Right renal pelvis (tissue), 4 donors: ENCODE measurements at regions not wholly inside any gene's neighbourhood (a gene's known extent, or its start where the extent isn't known, plus 50 kb on each side); places are given as distances from the start of the nearest gene placed in this dataset.

ENCODE experiments used
- DNase-seq, 4 donors: peaks; one replicate each; pipeline ENCODE4 v3.0.0-alpha.2; 2013; ENCODE audit warnings: low read depth in 4 of 4, low spot score in 3 of 4, missing footprints in 1 of 4

DNA sequence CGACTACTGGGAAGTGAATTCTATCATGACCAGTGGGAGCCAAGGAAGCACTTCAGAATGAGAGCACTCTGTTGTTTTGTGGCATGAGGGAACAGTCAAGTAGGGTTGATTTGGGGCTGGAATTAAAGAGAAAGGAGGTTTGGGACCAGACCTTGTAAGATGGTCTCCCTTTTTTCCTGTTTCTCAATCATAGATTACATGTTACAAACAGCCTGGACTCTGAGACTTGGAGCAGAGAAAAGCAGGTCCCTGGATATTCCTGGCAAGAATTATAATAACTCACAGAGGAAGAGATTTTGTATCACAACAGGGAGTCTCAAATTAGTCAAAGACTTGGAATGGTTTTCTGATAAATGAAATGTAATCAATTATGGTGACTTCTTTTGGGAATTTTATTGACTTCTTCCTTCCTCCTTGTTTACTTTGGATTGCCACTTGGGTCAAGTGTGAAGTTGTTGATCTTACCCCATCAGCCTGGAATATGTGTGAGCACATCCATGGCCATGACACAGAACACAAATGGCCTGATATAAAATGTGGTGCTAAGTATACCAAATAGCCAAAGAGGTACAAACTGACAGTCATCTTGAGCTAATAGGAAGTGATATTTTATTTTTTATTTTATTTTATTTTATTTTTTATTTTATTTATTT lies 131.0 kb upstream of the OSMR start:
- no peak for DNase-seq

DNA sequence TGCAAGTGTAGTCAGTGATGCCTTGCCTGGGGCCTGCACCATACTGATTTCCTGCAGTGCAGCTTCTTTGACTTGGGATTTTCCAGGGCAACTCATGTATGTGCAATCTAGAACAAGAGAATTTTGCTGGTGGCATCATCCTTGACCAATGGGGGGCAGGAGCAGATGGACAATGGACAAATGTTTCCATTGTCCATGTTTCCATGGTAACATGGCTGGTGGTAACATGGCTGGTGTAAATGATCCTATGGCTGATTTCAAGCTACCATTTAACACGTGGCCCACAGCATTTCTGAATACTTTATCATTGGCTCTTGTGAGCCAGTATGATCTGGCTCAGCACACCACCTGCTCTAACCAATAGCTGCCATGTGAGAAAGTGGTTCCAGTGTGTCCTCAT lies 130.1 kb upstream of the OSMR start:
- DNase-seq = no peak

DNA sequence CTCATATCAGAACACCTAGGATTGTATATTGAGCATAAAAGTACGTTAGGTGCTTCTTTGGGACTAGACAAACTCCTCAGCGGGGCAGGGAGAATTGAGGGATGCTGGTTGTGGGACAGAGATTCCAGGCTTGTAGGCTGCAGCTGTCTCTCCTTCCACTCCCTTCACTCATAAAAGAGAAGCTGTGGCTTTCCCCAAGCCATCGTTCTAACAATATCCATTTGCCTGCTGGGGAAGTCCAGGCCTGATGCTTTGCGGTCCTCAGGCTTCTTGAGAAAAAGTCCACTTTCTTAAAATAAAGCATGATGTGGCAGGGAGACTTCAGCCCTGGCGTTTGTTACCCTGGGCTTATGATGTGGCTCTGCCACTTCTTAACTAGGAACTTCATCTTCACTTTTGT lies 129.3 kb upstream of the OSMR start:
- DNase-seq = no peak

DNA sequence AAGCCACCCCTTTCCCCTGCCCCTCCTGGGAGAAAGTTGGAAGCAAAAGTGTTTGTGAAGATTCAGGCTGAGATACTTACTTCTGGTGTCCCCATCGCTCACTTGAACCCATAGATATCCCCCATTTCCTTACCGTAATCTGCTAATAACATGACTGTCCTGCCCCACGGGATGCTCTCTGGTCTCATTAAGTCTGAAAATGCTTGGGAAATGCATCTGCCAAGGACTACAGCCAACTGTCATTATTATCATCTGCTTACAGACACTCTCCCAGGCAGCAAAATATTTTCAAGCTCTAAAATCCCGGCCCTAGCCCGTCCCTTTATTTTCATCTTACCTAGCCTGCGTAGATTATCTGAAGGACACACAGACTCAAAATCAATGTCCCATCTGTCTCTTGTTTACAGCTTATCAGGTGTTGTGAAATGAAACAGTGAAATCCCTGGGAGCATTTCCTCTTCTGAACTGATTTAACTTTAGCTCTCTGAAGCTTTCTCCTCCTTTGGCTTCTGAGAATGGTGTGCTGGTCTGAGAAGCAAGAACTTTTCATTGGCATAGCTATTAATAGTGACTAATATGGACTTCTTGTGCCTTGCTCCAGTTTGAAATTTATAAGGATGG lies 126.9 kb upstream of the OSMR start:
- DNase-seq = no peak

DNA sequence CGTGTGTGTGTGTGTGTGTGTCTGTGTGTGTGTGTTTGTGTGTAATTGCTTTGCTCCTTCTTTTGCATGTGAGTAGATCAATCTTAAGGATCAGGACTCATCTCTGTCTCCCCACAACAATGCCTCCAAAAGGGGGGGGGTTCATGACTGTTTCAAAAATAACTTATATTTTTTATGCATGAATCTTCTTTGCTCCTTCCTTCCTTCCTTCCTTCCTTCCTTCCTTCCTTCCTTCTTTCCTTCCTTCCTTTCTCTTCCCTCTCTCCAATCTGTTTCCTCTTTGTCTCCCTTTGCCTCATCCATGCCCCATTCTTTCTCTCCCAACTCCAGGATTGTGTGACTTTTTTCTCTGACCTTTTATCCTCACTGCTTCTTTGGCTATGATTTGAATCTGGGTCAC lies 126.4 kb upstream of the OSMR start:
- no peak for DNase-seq

DNA sequence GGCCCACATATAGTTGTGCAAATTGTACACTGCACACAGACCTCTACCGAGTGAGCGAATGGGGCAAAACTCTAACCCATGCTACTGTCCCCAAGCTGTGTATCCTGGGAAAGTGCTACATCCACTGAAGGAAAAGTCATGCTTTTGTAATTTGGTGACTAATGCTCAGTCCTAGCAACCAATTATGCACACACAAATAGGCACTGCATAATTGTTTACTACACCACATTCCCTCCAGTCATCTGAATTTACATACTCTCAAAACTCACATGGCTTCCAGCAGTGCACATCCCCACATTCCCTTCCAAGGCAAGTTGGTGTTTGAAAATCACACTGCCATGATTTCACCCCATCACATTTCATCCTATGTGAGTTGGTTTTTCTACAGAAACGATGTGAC lies 125.9 kb upstream of the OSMR start:
- DNase-seq = no peak

DNA sequence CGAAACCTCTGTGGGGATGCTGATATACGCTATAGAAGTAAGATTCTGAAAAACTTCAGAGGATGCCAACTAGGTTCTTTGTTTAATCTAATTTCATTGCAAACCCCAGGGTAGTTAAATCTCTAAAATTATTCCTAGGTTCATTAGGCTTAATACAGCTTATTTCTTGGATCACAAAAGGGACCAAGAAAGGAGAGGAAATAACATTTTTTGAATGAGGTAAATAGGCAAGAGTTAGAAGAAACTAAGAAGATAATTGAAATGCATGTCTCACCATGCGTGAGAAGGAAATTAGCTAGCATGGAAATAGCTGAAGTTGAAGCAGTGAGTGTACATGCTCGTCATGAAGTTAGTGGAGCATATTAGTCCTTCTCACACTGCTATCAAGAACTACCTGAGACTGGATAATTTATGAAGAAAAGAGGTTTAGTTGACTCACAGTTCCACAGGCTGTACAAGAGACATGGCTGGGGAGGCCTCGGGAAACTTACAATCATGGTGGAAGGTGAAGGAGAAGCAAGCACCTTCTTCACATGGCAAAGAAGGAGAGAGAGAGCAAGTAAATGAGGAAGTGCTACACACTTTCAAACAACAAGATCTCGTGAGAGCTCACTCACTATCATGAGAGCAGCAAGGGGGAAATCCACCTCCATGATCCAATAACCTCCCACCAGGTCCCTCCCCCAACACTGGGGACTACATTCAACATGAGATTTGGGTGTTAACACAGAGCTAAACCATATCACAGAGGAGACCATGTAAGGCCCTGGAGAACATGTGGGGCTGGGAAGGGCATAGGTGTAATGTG lies 125.1 kb upstream of the OSMR start:
- DNase-seq = no peak

DNA sequence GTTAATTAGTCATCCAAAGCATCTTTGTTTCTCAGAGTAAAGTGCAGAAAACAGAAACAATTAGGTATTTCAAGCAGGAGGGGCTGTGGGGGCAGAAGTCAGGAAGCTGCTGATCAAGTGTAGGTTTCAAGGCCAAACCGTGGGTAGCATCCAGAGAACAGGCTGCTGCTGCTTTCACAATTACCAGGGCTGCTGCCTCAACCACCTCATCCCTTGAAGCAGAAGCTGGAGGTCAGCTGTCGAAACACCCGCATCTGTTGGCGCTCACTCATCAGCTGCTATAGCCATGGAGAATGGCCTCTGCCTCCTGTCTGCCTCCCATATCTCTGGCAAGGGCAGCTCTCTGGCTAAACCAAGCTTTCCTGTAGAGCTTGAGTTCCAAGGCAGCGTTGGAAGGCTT lies 122.9 kb upstream of the OSMR start:
- no peak for DNase-seq

DNA sequence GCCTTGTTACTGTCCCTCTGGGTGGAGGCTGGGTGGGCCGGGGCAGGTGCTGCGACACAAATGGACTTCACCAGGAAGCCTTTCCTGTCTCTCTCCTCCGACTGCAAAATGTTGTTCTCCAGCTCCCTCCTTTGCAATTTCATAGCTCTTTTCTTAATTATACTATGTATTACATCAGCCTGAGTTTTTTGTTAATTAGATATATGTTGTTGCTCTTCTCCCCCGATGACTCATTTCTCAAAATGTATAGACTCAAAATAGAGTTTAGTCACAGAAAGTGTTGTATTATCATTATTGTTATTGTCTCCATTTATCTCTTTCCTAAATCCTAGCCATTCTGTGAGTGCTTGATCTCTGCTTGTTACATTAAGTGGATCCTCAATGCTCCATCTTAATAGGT lies 122.4 kb upstream of the OSMR start:
- no peak for DNase-seq

DNA sequence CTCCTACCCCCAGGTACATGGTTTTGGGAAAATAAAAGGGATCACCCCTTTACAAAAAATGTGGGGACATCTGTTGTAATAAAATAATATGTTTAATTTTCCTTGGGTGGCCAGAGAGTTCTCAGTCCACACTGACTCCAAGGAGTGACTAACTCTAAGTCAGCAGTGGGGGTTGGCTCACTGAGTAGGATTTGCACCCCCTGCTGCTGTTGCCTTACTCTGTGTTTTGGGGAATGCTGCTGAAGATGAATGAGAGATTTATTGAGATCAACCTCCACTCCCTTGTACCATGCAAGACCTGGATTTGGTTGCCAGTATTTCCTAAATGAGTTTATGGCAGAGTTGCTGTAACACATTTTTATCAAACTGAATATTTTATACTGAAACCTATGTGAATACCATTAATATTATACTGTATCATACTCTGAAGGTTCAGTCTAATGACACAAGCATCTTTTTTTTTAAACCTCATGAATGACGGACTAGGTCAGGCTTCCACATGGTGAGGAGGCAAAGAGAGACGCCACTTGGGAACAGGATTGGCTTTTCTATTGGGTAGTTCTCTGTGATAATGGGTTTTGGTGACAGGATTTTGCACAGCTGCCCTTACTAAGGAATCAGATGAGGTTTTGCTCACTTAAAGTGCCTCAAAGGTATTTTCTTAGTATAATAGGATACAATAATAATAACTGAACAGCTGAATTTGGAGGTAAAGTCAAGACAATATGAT lies 121.3 kb upstream of the OSMR start:
- no peak for DNase-seq

DNA sequence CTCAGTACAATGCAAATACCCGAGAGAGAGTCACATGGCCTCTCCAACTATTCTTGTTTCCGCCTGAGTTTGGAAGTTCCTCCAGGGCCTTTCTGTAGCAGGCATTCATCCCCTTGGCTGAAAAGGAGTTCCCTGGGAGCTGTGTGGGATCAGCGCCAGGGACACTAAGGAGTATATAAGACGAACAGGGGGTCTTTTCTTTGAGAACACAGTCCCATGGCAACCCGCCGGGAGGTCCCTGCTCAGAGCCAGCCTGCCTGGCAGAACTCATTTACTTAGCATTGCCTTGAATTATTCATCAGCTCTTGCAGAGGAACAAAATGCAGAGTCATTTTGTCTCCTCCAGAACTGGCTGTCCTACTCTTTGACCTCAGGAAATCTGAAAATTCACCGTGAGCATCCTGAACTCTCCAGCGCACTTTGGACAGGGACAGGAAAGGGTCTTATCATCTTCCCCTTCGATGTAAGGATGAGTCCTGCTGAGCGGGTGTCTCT lies 120.4 kb upstream of the OSMR start:
- no peak for DNase-seq

DNA sequence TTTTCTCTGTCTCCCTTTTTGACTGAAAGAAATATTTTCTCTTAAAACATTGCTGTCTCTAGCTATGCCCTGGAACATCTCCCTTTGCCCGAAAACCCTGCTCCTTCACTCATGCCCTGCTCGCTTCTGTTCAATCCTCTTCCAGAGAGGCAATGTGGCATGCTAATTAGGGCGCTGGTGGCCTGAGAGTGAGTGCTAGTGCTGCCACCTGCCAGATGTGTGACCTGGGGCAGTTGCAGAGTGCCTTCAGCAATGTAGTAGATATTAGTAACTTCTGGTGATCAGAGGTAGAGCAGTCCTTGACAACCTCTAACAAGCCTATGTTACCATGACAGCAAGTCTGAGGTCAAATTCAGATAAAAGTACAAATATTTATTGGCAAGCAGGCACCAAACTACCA lies 119.5 kb upstream of the OSMR start:
- DNase-seq = no peak

DNA sequence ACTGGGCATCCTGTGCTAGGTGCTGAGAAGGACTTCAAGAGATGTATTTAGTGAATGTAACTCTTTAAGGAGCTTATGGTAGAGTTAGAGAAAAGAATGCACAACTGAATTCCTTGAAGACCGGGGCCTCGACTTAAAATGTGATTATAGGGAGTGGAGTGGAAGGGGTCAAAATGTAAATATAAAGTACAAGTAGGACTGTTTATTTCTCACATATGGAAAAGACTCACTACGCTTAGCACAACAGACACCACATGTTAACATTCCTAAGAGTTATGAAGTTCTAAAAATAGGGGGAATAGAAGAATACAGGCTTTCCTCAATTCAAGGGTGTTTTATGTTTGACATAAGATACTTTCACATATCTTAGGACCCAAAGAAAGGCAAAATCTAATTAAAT lies 117.8 kb upstream of the OSMR start:
- peak in 1 of 4 donors; percentile 17 for DNase-seq

DNA sequence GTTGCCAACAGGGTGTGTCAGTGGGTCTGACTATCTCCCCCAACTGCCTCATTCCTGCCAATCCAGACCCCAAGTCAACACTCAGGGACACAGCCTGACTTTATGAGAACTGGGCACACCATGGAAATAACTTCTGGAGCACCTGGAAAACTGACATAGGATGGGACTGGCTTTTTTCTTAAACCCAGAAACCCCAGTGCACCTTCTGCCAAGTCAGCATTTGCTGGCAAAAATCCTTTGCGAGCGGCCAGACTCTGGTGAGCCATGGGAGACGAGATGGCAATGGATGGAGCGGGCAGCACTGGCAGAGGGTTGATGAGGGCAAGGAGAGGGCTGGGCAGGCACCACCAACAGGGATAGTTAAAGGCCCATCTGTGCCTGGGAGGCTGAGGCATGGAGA lies 114.4 kb upstream of the OSMR start:
- no peak for DNase-seq

DNA sequence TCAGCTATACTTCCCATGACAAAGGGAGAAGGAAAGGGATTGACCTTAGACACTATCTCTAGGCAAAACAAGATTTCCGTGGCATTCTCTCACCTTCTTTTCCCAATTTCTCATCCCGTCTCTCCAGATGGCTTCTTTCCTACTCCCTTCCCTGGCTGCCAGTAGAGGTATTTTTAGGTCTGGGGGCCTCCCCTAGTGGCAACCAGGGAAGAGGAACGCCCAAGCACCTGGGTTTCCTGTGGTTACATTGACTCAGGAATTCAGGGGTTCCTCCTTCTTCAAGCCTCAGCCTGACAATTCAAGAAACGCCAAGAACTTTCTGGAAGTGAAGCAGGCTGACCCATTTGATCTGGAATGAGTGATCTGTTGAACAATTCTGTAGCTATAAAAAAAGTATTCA lies 111.5 kb upstream of the OSMR start:
- no peak for DNase-seq

DNA sequence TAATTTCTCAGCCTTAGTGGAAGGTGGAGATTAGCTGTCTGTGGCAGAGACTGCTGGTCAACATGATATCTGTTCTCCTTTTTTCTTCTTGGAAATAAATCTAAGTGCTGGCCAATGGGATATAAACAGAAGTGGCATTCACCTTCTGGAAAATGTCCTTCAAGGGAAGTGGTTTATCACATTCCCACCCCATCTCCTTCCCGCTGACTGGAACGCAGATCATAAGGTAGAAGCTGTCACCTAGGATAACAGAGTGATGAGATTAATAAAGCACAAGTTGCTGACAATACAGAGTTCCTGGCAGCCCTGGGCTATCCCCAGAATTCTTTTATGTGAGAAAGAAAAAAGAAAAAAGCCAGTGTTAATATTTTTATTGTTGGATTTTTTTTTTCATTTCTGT lies 109.7 kb upstream of the OSMR start:
- no peak for DNase-seq

DNA sequence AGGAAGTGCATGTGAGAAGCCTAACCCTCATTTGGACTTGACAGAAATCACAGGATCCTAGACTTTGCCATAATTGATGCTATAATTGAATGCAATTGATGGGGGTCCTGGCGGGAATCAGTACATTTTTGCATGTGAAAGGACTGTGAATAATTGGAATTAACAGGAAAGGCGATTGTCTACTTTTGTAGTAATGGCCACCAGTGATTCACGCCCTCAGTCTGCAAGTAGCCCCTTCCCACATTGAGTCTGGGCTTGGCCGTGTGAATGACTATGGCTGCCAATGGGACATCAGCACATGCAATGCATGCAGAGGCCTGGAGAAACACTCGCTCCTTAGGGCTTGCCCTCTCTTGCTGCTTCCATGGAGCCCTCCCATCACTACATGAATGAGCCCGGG lies 107.8 kb upstream of the OSMR start:
- no peak for DNase-seq

DNA sequence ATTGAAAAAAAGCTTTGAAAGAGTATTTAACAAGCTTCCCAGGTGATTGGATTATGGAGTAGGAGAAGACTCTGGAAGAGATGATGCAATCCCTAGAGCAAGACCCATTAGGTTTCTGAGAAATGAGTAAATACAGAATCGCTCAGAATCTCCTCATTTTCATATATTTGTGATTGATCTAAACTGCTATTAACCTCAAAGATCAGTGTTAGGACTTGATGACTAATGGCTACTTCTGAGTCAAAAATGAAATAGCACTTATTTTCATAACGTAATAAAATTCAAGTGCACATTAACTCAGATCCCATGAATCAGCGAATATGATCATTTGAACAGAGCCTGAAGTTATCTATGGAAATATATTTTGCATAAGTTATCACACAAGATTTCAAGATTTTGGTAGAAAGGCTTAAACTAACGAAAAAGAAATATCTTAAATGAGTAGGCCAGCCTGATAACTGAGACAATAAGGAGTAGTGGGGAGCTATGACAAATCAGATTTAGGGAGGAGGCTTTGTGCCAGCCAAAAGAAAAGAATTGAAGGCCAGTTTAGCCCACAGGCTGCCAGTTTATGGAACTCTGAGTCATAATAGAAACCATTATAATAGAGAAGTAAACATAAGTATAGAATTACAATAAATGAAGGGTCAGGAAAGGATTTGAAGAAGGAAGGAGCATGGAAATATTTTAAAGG lies 106.7 kb upstream of the OSMR start:
- DNase-seq = no peak

DNA sequence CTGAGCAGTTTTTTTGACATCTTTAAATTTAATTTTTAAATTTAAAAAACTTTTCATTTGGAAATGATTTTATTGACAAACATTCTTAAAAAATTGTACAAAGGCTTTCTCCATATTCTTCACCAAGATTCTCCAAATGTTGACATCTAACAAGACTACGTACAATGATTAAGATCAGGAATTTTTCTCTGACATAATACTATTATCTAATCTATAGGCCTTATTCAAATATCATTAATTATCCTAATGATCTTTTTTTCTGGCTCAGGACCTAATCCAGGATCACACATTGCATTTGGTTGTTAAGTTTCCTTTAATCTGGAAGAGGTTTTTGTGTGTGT lies 106.1 kb upstream of the OSMR start:
- no peak for DNase-seq

DNA sequence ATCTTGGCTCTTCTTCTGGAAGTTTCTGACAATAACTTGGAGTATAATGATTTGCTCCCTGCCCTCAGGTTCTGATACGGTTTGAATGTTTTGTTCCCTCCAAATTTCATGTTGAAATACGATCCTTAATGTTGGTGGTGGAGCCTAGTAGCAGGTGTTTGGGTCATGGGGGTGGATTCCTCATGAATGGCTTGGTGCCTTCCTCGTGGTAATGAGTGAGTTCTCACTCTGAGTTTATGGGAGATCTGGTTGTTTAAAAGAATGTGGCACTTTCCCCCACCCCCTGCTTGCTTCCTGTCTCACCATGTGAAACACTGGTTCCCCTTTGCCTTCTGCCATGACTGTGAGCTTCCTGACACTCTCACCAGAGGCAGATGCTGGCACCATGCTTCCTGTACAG lies 103.0 kb upstream of the OSMR start:
- no peak for DNase-seq

DNA sequence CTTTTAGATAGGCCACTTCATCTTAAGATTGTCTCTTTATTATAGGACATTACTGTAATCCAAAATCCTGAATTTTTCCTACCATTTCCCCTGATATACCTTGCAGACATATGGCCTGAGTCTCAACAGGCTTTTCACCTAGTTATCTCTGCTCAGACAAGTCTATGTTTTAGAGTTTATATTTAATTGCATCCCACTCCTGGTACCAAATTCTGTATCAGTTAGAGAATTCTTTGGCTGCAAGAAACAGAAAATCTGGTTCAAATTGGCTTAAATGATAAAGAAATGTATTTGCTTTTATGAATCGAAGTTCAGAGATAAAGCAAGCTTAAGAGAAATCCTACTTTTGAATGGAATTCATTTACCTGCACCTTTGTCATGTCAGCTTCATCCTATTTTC lies 102.2 kb upstream of the OSMR start:
- no peak for DNase-seq
